HG03342 (cell line): ENCODE measurements at regions not wholly inside any gene's neighbourhood (a gene's known extent, or its start where the extent isn't known, plus 50 kb on each side); places are given as distances from the start of the nearest gene placed in this dataset.

Experiments used
- ATAC-seq: cut with Tn5 transposase; IDR thresholded peaks from one replicate; pipeline ENCODE4 v1.9.1; 2021; ENCODE audit warnings: mild to moderate bottlenecking, moderate library complexity; ENCODE audit not compliant: unreplicated experiment

DNA sequence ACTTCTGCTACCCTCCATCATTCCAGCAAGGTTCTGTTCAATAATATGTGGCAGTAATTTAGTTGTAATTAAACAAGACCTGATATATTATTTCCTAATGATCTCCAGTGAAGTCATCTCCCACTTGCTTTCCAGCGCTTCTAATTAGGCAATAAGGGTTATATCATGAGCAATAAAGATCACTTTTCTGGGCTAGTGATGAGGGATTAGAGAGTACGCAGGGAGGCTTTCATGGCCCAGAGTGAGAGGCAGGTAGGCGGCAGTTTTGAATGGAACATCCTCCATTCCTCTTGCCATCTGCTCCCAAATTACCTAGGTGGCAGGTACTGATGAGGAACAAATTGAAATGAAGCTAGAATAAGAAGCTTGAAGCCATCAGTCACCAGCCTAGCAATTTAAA, 358.1 kb upstream of the SYT4 start:
- ATAC-seq: no peak

DNA sequence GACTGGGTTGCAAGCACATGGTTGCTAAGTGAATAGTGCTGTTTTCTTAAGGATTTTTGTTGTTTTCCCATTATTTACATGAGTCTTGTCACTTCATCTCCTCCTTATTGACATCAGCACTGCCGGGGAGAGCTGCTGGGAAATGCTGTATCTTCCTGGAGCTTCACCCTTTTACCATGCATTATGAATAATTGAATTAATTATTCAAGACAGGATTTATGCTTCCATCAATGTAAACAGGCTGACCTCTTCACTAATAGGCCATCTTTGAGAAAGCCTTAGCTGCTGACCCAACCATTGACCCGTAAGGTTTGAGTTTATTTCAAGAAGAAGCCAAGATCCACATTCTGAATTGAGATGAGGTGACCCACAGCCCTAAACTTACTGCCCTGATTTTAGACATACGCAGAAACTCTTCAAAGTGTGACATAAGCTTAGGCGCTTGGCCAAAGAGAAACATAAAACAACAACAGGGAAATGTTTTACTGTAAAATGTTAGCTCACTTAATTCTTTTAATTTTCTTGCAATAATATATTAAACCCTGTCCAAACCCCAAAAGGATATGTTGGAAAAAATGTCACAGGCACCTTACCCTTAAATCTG, 365.5 kb upstream of the SYT4 start:
- ATAC-seq: no peak

DNA sequence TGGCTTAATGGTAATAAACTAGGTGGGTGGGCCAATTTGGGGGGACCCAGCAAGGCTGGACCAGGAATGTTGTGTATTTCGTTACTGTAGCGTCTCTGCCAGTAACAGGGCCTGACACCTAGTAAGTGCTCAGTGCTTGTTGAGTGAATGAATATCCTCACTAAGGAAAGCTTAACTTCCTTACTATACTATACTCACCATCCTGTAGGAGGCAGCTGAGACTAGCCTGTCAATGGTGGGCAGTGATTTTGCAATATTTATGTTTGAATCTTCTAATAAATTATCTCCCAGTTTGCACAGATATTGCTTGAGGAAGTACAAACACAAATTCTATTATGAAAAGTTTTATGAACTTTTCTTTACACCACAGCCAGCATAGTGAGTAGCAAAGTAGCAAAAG, 370.7 kb upstream of the SYT4 start:
- ATAC-seq: no peak

DNA sequence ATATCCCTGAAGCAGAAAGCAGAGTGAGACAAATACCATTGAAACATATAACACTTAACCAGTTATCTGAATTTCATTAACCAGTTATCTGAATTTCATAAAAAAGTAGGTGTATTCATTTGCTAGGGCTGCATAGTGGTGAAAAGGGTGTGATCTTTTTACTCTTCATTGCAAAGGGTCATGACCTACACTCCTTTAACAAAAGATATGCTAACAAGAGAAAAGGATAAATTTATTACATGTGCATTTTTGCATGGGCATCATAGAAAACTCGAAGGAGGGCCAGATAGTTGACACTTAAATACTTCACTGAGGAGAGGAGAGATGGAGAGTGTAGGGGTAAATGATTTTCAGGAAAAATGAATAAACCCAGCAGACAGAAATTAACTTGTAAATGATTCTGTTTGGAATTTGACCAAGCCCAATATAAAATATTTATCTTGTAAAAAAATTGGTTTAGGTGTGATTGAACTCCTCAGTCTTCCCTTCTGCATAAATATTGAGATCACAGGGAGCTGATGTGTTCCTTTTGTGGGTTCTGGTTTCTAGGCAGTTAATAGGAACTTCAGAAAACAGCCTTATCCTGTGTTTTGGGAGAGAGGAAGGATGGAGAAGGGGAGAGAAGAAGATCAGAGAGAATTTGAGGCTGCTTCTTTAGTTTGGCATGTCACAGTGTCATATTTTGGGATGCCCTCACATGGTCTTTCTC, 372.5 kb upstream of the SYT4 start:
- ATAC-seq: no peak

DNA sequence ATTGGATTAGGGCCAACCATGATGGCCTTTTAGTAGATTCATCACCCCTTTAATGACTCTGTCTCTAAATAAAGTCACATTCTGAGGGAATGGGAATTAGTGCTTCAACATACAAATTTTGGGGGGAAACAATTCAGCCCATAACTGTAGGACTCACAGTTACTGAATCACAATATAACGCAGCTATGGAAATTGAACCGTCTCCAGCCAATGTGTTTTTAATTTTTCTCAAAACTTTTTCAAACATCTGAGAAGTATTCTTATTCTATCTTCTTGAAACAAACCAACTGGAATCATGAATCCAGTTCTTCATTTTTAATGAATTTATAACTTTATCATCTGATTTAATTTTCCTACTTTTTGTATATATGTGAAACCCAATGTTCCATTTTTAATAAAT, 373.1 kb upstream of the SYT4 start:
- no peak for ATAC-seq

DNA sequence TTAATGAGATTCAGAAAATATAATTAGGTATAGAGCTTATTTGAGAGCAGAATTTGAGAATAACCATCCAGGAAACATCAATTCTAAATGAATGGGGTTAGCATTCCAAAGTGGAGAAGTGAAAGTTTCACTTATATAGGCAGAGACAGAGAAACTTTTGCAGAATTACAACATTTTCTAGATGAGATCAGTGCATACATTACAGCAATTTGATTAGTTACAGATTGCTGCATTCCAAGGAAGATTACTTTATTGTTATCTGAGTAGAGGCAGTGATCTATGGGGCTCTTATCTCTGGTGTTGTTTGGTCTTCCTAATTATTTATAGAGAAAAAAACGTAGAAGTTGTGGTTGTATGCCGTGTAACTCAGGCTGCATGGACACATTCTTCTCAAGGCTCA, 373.8 kb upstream of the SYT4 start:
- ATAC-seq: no peak

DNA sequence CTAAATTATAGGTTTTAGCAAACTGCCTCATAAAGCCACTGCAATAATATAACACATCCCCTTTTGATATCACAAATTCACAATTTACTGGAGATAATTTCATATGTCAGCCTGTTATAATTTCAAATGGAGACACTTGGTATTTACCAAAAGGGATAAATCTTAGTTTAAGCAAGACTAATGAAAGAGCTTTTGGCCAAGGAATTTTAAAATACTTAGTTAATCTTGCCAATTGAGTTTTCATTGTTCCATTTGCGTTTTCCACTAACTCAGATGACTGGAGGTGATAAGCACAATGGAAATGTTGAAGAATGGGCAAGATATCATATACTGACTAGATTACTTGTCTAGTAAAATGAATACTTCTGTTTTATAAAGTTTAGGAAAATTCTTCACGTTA, 379.3 kb upstream of the SYT4 start:
- ATAC-seq: no peak

DNA sequence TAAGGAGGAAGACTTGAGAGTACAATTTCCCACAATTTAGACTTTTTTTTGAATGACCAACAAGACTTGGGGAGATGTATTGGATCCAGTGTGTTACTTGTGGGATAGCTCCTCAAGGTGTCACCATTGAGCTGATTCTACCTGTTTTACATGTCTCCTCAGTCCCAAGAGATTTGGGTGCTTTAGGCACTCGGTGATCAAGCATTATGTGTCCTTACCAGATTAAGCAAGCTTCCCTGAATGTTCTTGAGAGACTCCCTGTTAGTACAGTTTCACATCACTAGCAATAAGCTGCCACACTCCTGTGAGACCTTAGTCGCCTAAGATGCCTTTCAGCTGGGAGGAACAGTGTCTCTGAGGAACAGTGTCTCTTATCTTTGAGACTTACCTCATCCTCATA, 384.3 kb upstream of the SYT4 start:
- peak; percentile 84 for ATAC-seq

DNA sequence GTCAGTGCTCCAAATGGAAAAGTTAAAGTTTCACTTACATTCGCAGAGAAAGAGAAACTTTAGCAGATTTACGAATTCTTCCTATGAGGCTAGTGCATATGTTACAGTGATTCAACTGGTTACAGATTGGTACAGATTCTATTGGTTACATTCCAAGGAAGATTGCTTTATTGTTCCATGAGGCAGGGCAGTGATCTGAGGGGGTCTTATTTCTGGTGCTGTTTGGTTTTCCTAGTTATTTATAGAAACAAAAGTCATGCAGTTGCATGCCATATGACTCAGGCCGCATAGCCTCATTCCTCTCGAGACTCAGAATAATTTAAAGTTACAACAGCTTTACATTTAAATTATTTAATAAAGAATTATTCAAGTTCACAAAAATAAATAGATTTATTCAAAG, 385.4 kb upstream of the SYT4 start:
- ATAC-seq: no peak

DNA sequence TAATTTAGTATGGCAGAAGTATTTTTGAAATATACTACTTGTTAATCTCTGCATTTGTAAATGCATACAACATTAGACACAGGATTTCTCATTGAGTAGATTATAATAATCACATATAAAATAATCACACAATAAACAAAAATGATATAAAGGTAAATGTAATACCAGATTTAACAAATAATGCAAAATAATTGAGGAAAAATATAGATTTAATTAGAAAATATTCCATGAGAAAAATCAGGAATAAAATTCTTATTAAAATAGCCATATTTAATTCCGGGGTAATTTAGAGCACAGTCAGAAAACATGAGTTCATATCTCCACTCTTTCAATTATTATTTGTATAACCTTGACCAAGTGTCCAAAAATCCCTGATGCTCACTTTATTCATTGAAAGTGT, 385.9 kb upstream of the SYT4 start:
- ATAC-seq: no peak

DNA sequence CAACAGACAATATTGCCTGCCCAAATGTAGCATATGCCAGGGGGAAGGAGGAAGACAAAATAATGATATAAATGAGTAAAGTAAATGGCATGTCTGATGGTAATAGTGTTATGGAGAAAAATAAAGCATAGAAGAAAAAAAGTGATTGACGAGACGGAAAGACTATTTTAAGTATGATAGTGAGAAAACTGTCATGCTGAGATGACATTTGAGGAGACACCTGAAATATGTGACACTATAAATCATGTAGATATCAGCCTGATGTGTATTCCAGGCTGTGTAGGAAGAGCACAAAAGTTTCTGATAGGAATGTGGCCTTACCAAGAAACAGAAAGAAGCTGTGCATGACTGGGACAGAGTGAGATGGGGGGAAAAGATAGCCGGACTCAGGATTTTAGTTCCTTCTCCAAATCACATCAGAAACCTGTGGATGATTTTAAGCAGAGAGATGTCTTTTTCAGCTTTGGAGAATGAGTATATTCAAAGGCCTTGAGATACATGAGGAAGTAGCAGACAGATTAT, 387.3 kb upstream of the SYT4 start:
- ATAC-seq: no peak

DNA sequence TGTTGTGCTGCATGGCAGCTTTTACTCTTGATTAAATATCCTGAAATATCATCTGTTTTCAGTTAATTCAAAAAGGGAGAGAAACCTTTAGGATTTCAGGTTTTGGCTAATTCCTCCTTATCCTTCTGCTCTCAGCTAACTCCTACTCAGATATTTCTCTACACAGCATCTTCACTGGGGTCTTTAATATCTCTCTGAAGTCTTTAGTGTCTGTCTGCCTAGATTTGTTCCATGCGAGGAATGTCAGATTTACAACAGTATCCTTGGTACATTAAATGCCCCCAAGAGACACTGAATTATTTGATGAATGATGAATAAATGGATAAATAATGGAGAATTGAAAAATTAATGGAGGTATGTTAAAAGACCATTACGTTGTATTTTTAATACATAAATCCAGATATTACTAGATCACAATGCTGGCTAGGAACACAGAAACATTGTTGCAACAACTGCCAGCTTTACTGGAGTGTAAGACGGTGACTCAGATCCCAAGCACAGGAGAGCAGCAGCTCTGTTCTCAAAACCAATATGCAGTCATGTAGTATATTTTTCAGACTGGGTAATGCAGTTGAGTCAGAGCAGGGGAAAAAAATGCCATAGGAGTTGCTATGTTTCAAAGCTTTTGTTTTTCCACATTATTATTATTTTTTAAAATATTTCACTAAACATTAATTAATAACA, 388.0 kb upstream of the SYT4 start:
- no peak for ATAC-seq

DNA sequence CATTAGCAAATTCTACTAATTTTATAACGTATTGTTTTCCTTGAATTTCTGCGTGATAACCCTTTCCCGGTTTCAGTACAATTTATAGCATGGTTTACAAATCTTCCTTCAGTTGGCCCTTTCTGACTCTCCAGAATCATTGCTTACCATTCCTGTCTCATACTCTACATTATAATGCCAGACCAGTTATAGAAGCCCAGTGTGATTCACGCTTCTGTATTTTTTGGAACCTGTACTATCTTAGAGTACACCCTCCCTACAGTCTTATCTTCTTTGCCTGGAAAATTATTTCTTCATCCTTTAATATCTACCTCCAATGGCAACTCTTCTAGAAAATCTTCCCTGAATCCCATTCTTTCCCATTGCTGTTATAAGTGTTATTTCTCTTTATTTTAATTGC, 391.6 kb upstream of the SYT4 start:
- ATAC-seq: no peak

DNA sequence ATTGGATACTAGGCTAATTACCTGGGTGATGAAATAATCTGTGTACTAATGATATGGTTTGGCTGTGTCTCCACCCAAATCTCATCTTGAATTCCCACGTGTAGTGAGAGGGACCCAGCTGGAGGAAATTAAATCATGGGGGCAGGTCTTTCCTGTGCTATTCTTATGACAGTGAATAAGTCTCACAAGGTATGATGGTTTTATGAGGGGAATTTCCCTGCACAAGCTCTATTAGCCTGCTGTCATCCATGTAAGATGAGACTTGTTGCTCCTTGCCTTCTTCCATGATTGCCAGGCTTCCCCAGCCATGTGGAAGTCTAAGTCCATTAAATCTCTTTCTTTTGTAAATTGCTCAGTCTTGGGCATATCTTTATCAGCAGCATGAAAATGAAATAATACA, 394.1 kb upstream of the SYT4 start:
- ATAC-seq: no peak

DNA sequence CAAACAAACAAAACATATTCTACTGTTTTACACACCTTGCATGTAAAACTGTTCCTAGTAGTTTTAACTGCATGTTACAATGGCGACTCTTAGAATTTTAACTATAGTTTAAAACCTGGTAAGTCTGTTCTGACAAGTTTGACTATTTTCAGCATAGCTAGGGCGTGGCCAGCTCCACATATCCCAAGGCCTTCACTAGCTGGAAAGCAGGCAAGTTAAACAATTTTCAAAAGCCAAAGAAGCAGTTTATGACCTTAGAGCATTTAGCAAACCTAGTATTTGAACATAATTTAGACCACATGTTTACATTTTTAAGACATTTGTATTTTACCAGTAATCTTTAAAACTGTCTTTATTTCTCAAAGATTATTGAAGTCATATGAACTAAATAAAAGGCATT, 402.8 kb upstream of the SYT4 start:
- ATAC-seq: no peak

DNA sequence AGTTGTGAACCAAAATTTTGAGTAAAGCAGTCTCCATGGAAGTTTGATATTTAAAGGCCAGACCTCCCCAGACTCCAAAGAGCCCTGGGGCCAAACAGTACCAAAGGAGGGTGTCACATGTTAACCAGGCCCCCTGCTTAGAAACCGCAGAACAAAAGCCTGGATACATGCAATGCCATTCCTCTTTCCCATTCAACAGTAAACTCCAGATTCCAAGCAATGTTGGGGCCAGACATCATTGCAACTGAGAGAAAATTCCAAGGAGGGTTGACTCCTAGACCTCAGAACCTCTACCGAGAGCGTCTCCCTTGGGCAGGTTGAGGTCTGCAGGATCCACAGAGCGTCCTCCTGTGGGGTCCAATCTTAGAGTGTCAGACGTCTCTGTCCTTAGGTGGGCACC, 404.4 kb upstream of the SYT4 start:
- ATAC-seq: no peak

DNA sequence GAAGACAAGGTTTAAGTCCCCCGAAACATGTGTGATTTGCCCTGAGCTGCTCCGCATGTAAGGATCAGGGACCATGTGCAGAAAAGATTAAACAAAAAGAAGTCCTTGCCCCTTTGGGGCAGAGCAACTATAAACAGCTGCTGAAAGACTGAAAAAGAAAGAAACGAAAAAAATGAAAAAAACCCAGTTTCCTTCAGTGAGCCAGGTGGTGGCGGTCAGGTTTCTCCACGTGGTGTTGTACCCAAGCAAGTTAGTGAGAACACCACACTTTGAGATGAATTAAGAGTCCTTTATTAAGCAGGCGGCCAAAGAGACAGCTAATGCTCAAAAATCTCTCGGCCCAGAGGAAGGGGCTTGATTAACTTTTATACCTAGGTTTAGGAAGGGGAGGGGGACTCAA, 404.9 kb upstream of the SYT4 start:
- no peak for ATAC-seq

DNA sequence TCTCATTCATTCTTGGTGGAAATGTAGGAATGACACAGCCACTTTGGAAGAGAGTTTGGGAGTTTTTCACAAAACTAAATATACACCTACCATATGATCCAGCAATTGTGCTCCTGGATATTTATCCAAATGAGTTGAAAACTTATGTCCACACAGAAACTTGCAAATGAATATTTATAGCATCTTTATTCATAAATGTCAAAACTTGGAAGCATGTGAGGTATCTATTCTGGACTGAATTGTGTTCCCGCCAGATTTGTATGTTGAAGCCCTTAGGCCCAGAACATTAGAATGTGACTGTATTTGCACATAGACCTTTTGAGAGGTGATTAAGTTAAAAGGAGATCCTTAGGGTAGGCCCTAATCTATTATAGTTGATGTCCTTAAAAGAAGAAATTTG, 409.4 kb upstream of the SYT4 start:
- ATAC-seq: no peak

DNA sequence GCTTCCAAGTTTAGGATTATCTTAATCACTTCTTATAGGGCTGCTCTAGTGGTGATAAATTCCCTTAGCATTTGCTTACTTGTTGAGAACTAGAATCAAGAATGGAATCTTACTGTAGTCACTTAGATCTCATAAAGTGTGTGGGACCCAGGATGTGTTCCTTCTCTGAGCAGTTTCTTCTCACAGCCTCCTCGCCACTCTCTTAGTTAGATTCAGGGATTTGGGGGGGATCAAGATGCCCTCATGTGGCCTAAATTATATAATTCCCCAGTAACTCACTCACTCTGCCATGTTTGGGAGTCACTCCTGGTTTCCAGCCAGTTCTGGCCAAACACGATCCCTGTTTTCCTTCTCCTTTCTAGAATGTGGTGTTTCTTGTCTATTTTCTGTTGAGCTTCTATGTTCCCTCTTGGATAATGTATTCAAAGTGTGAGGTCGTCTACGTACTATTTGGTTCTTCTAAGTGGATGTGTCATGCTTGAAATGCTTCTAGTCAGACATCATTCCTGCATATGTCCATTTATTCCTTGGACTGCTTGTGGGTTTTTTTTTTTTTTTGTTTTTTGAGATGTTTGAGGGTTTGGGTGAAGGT, 414.9 kb upstream of the SYT4 start:
- ATAC-seq: no peak

DNA sequence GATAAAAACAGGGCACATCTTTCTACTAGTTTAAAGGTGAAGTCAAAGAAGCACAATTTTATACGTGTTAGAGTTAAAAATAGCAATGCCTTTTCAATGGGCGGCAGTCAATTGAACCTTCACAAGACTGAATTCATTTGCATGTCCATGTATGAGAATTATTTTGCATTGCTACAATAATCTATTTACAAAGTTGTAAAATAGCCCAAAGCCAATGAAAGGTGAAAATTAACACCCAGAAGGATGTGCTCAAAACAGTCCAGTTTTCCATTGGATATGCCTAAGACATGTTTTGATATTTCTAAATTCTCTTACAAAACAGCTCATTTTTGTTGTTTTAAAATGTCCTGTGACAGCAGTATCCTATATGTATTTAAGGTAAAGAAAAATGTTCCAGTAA, 425.1 kb upstream of the SYT4 start:
- ATAC-seq: no peak

DNA sequence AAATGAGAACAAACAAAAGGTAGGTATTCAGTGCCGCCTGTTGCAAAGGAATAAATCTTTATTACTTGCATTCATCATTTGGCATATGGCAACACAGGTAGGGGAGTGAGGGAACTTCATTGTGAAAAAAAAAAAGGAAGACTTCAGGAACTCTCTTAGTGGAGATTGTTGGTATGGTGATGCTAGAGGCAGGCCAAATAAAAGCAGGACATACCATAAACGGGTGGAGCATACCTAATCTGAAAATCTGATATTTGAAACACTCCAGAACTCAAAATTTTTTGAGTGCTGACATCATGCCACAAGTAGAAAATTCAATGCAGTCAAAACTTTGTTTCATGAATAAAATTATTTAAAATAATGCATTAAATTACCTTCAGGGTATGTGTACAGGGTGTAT, 425.8 kb upstream of the SYT4 start:
- no peak for ATAC-seq

DNA sequence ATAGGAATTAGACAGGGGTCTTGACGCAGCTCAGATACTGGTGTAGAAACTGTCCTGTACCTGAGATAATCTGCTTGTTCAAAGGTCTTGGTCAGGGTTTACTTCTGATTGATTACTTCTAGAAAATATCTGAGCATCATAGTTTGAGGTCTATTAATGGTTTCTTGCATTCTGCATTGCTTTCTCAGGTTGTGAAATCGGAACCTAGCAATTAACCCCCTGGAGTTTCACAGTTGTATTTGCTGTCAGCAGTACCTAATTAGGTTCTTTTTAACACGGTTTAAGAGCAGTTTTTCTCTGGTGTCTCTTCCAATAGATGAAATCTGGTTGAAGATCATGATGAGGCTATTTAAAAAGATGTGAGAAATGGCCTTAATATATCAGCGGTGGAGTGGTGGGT, 428.6 kb upstream of the SYT4 start:
- ATAC-seq: no peak
